Pons (tissue), 1 donor: ENCODE measurements at regions not wholly inside any gene's neighbourhood (a gene's known extent, or its start where the extent isn't known, plus 50 kb on each side); places are given as distances from the start of the nearest gene placed in this dataset.

ENCODE experiments used
- DNase-seq: peaks from one replicate; pipeline ENCODE4 v3.0.0-alpha.2; 2016; ENCODE audit warnings: low spot score

GRCh38 chr4:180799798-180800197 lies 1443.4 kb upstream of the TENM3 start:
- DNase-seq = no peak

DNA sequence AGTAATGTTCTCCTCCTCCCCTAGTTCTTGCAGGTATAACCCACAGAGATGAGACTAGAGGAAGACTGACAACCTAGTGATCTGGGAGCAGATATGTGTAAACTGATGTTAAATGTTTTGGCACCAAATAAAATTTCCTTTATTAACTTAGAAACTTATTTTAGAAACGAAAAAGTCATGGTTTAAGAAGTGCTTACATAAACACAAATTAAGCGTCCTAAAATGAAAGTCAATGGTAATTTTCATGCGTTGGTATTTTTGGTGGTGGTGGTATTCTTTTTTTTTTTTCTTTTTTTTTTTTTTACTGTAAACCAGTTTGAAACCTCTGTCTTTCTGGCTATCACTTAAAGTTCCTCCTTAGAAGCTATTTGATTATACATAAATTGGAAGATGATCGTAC lies 1438.1 kb upstream of the TENM3 start:
- DNase-seq = no peak

GRCh38 chr4:180808862-180809261 lies 1434.3 kb upstream of the TENM3 start:
- DNase-seq = no peak

GRCh38 chr4:180809439-180809838 lies 1433.8 kb upstream of the TENM3 start:
- DNase-seq = no peak

- DNase-seq = no peak
Measured at GRCh38 chr4:180810581-180810980, 1432.6 kb upstream of the TENM3 start.

GRCh38 chr4:180811556-180811955 lies 1431.6 kb upstream of the TENM3 start:
- no peak for DNase-seq

- no peak for DNase-seq
Measured at GRCh38 chr4:180812783-180813182, 1430.4 kb upstream of the TENM3 start.

DNA sequence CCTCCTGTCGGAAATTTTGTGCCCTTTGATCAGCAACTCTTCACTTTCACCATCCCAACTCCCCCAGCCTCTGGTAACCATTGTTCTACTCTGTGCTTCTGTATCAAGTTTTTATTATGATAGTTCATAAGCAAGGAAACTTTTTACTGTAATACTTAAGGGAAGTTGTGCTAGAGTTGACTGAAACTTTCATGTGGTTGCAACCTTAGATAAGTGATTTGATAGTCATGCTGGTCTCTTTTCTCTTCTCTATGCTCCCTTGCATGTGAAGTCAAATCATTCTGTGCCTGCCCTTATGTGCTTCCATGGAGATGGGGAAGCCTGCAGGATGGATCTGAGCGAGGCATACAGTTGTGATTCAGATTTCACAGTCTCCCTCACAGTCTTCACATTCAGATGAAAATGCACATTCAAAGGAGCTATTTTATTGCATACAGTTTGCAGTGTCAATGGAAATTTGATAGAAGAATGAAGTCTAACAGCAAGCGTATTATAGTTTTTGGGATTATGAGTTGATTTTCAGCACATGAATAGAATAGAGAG lies 1428.3 kb upstream of the TENM3 start:
- no peak for DNase-seq

DNA sequence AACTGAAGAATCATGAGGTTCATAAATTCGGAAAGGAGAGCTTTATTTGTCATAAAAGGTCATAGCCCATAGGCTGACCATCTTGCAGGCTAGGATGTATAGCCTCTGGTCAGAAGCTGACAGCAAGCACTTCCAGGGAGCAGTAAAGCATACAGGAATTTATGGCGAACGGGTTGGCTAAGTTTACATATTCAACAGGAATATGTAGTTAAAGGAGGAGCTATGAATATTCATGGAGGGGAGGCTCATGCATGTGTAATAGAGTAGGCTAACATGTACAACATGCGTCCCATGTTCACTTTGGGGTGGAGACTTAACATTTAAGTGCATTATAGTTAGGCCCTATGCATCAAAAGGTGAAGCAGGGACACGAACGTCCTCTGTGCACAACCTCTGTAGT lies 1425.7 kb upstream of the TENM3 start:
- no peak for DNase-seq

DNA sequence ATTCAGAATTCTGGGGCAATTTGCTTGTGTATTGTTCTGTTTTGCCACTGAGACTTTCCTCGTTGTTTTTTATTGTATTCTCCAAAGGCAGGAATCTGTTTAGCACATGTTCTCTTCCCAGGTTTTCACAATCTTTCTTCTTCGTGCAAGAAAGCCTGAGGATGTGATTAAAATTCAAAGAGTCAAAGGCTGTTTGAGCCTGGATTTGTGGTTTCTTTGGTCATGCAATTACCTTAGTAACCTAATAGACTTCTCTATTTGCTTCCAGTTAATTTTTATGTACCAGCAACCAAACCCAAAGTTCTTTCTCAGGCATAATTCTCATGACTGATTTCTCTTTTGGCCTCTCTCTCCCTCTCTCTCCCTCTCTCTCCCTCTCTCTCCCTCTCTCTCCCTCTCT lies 1420.1 kb upstream of the TENM3 start:
- DNase-seq = no peak

DNA sequence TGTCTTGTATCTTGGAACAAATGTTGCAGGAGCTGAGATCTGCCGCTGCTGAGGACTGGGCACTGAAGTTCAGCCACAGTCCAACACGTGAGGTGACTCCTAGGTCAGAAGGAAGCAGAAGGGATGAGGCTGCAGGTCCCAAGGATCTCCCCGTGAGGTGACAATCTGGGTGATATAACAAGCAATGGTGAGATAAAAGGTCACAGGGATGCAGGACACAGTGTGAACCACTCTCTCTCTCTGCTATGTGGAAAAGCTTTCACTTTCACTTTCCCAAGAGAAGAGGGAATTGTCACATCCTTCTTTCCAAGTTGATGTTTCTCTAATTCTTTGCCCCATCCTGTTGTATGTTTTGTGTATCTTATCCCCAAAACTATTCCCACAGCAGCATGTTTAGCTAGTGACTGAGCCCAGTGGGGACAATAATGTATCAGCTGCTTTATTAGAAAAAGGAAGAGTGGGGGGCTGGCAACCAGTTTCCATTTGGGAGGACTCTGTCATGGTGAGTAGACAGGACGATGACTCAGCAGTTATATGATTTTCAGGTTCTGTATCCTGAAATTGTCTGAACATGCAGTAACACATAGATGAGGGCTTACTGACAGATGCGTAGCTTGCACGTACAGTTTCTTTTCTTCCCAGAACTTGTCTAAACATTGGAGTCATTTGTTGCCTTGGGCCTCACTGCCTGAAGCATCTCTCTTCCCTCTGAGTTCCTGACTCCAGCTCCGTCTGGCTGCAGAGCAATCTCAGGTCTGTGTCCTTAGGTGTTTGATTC lies 1415.8 kb upstream of the TENM3 start:
- DNase-seq = peak; percentile 45

DNA sequence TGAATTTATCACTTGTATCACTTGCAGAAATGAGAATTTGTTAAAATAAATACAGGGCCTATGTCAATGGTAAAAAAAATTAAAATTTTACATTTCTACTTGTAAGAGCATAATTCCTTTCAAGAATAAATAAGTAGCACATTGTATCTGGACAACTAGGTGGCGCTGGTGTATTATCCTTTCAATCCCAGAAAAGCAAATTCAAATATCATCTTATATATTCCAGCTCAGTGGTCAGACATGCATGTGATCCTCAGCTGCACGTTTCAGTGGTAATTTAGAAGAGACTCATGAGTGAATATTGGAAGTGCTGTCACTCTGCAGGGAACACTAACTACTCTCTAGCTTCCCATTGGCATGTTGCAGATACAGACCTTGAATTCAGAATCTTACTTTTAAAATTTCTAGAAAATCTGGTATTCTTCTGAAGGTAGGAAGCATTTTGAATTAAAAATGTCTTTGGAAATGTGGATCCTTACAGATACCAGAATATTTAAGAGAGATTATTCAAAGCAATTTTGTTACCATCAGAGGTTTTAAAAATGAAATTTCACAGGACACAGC lies 1414.7 kb upstream of the TENM3 start:
- peak; percentile 79 for DNase-seq

GRCh38 chr4:180832073-180832472 lies 1411.1 kb upstream of the TENM3 start:
- no peak for DNase-seq

- DNase-seq = no peak
Measured at GRCh38 chr4:180840142-180840541, 1403.1 kb upstream of the TENM3 start.

GRCh38 chr4:180850318-180850940 lies 1392.8 kb upstream of the TENM3 start:
- no peak for DNase-seq

DNA sequence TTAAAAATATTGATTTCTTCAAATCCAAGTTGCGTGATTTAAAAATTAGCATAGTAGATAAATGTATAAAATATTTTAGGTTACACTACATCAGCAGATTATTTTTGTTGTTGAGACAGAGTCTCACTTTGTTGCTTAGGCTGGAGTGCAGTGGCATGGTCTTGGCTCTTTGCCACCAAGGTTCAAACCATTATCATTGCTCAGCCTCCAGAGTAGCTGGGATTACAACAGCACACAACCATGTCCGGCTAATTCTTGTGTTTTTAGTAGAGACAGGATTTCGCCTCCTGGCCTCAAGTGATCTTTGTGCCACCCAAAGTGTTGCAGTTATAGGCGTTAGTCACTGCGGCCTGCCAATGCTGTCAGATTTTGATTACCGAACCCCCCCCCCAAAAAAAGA lies 1390.5 kb upstream of the TENM3 start:
- DNase-seq = no peak

- no peak for DNase-seq
Measured at GRCh38 chr4:180855184-180855583, 1388.0 kb upstream of the TENM3 start.

- DNase-seq = no peak
Measured at GRCh38 chr4:180860089-180860720, 1383.0 kb upstream of the TENM3 start.

DNA sequence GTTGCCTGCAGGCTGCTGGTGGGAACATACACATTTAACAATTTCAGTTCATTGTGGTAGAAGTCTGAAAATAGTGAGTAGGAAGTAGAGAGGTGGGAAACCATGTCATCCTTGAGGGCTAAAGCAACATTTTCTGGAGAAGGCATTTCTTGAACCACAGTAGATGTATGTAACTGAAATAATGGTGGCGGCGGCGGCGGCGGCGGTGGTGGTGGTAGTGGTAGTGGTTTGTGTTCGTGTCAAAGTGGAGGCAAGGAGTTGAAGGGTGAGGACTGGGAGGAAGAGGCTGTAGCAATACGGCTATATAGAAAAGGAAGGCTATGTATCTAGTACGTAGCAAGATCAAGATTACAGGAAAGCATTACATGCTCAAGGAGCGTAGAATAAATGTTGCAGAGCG lies 1381.6 kb upstream of the TENM3 start:
- DNase-seq = no peak

DNA sequence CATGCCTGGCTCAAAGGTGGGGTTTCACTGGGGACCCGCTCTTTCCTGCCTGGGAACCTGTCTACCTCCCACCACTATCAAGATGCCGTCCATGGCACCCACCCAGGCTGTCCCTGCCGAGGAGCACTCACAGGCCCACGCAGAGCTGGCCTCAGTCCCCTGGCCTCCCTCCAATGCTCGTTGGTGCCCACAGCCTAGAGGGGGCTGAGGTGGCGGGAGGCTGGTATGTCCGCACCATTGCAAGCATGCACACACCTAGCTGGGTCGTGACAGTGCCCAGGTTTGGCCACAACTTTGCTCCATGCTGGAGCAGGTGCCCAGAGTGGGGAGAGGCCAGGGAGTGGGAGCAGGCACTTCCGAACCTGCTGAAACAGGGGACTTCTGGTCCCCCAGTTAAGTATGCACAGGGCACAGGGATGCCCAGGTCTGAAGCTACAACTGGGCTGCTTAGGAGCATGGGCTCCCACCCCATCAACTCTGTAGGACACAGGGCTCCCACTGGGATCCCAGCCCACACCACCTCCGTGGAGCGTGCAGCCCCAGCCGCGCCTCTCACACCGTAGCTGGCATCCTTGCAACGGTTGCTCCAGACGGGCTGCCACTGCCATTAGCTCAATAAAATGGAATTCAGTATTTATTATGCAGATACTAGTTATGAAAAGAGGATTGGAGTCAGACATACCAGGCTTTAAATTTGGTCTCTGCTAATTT lies 1376.1 kb upstream of the TENM3 start:
- DNase-seq = no peak

DNA sequence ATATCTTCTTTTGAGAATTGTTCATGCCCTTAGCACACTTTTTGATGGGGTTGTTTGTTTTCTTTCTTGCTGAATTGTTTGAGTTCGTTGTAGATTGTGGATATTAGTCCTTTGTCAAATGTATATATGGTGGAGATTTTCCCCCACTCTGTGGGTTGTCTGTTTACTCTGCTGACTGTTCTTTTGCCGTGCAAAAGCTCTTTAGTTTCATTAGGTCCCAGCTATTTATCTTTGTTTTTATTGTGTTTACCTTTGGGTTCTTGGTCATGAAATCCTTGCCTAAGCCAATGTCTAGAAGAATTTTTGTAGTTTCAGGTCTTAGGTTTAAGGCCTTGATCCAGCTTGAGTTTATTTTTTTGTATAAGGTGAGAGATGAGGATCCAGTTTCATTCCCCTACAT lies 1372.6 kb upstream of the TENM3 start:
- DNase-seq = no peak

DNA sequence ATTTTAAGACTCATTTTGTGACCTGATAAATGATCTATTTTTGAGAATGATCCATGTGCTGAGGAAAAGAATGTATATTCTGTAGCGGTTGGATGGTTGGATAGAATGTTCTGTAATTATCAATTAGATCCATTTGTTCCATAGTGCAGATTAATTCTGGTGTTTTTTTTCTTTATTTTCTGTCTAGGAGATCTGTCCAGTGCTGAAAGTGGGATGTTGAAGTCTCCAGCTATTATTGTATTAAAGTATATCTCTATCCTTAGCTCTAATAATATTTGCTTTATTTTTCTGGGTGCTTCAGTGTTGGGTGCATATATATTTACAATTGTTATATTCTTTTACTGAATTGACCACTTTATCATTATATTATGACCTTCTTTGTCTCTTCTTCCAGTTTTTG lies 1344.9 kb upstream of the TENM3 start:
- no peak for DNase-seq
